ENCODE measurements at regions not wholly inside any gene's neighbourhood (a gene's known extent, or its start where the extent isn't known, plus 50 kb on each side); places are given as distances from the start of the nearest gene placed in this dataset.

DNA sequence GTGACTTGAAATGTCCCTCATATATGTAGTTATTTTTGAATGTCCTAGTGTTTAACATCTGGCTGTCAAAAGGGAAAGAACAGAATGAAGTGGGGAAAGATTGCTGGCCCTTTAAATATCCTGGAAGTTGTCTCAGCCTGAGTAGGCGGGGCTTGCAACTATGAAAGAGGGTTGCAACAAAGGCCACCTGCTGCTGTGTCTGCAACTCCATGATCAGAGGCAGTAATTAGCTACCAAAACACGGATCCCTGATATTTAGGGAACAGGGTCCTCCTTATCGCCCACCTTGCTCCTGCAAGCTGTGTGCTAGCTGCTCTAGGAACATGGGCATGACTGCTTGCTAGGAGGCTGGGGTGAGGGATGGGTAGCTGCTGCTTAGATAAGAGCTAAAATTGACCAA lies 100.2 kb upstream of the CFAP20DC start:
- TF ChIP-seq, protein P1, sequence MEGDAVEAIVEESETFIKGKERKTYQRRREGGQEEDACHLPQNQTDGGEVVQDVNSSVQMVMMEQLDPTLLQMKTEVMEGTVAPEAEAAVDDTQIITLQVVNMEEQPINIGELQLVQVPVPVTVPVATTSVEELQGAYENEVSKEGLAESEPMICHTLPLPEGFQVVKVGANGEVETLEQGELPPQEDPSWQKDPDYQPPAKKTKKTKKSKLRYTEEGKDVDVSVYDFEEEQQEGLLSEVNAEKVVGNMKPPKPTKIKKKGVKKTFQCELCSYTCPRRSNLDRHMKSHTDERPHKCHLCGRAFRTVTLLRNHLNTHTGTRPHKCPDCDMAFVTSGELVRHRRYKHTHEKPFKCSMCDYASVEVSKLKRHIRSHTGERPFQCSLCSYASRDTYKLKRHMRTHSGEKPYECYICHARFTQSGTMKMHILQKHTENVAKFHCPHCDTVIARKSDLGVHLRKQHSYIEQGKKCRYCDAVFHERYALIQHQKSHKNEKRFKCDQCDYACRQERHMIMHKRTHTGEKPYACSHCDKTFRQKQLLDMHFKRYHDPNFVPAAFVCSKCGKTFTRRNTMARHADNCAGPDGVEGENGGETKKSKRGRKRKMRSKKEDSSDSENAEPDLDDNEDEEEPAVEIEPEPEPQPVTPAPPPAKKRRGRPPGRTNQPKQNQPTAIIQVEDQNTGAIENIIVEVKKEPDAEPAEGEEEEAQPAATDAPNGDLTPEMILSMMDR (IDR thresholded peaks at IDR 0.05; ENCODE audit: extremely low read depth, insufficient read depth, missing control alignments) = no peak
- no peak for DNase-seq (ENCODE audit: low spot score)
- in situ Hi-C loops (cut with MboI; ENCODE audit: low pct_unique_long_range_greater_than_20kb, low sequenced_read_pairs, unreplicated experiment) = no loop called here

DNA sequence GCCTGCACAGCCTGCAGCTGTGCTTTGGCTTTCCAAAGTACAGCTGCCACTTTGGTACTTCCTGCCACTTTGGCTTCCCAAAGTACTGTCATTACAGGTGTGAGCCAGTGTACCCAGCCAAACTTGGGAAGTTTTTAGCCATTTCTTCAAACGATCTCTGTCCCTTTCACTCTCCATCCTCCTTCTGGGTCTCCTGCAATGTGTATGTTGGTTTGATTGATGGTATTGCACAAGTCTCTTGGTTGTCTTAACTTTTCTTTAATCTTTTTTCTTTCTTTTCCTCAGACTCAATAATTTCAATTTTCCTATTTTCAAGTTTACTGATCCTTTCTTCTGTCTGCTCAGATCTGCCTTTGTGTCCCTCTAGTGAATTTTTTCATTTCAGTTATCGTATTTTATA lies 99.3 kb upstream of the CFAP20DC start:
- in situ Hi-C loops (cut with MboI; ENCODE audit: low pct_unique_long_range_greater_than_20kb, low sequenced_read_pairs, unreplicated experiment) = no loop called here
- no peak for DNase-seq (ENCODE audit: low spot score)
- TF ChIP-seq, protein P1 (IDR thresholded peaks at IDR 0.05; ENCODE audit: extremely low read depth, insufficient read depth, missing control alignments) = no peak

GRCh38 chr3:59143447-59143846 lies 93.6 kb upstream of the CFAP20DC start:
- in situ Hi-C loops (cut with MboI; ENCODE audit: low pct_unique_long_range_greater_than_20kb, low sequenced_read_pairs, unreplicated experiment) = no loop called here
- TF ChIP-seq, protein P1 (IDR thresholded peaks at IDR 0.05; ENCODE audit: extremely low read depth, insufficient read depth, missing control alignments) = no peak
- no peak for DNase-seq (ENCODE audit: low spot score)

DNA sequence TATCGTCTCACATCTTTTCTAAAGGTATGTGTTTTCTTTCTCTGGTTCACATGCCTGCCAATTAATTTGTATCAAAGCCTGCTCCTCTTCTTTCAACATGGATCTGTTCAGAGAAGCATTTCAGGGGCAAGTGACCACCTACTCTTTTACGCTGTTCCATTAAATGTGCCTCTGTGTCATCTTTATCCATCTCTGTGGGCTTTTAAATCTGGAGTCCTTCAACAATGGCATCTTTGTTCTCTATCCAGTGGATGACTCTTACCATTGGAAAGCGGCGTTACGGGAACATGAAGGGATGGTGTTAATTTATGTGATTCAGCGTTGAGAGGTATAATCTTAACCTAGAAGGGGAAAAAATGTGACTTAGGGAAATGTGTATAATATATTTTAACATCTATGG lies 92.7 kb upstream of the CFAP20DC start:
- TF ChIP-seq, protein P1 (IDR thresholded peaks at IDR 0.05; ENCODE audit: extremely low read depth, insufficient read depth, missing control alignments) = no peak
- in situ Hi-C loops (cut with MboI; ENCODE audit: low pct_unique_long_range_greater_than_20kb, low sequenced_read_pairs, unreplicated experiment) = no loop called here
- DNase-seq (ENCODE audit: low spot score) = no peak

DNA sequence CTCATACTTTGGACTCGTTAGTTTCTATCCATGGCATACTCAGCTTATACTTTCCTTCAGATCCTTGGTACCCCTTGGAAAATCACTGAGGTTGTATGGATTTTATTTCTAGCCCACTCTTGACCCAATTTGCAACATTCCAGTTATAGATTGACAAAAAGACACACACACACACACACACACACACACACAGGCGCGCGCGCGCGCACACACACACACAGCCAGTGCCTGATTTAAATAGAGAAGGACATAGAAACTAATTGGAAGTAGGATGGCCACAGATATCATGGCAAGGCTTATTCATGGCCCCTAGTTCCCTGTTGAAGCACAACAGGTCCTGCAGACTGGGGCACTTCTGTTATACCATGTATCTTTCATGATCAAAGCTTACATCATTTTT lies 89.1 kb upstream of the CFAP20DC start:
- in situ Hi-C loops (cut with MboI; ENCODE audit: low pct_unique_long_range_greater_than_20kb, low sequenced_read_pairs, unreplicated experiment) = no loop called here
- TF ChIP-seq, protein P1 (IDR thresholded peaks at IDR 0.05; ENCODE audit: extremely low read depth, insufficient read depth, missing control alignments) = no peak
- no peak for DNase-seq (ENCODE audit: low spot score)

- DNase-seq (ENCODE audit: low spot score) = no peak
- TF ChIP-seq, protein P1 (IDR thresholded peaks at IDR 0.05; ENCODE audit: extremely low read depth, insufficient read depth, missing control alignments) = no peak
- in situ Hi-C loops (cut with MboI; ENCODE audit: low pct_unique_long_range_greater_than_20kb, low sequenced_read_pairs, unreplicated experiment) = no loop called here
Observed at GRCh38 chr3:59137415-59137814, 87.6 kb upstream of the CFAP20DC start.

DNA sequence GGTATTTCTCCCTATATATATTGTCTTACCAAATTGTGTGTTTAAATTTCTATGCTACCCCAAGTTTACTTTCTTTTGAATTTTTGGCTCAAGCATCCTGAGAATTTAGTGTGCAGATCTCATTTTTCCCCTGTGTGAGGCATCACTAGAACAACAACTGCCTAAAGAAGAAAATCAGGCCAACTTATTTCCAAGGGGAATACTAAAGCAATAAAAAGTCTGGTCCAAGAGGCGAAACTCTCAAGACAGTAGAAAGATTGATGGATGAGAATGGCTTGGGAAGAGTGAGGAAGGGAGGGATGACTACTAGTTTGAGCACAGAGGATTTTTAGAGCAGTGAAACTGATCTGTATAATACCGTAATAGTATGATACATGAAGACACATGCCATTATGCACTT lies 86.3 kb upstream of the CFAP20DC start:
- no peak for DNase-seq (ENCODE audit: low spot score)
- in situ Hi-C loops (cut with MboI; ENCODE audit: low pct_unique_long_range_greater_than_20kb, low sequenced_read_pairs, unreplicated experiment) = no loop called here
- TF ChIP-seq, protein P1 (IDR thresholded peaks at IDR 0.05; ENCODE audit: extremely low read depth, insufficient read depth, missing control alignments) = no peak

Measured in GM13977 (cell line).